ENCODE measurements at regions not wholly inside any gene's neighbourhood (a gene's known extent, or its start where the extent isn't known, plus 50 kb on each side); places are given as distances from the start of the nearest gene placed in this dataset.

GRCh38 chr5:79890119-79890929, 100.7 kb downstream of the MTX3 start:
- H3K9ac ChIP-seq (ENCODE audit: low read length), result no peak overlapping the region
- H3K9me3 ChIP-seq (ENCODE audit: control insufficient read depth in 1 of 2, insufficient read depth in 1 of 2, low read depth in 1 of 2, low read length in 2 of 2), result no peaks in the 10 kb centered on the region
- no peaks in the 10 kb centered on the region for H3K79me2 ChIP-seq (ENCODE audit: insufficient read depth, low read length)
- intact Hi-C loops (cut with micrococcal nuclease), result no loop called here
- RAD21 ChIA-PET (ENCODE audit: low non-redundant PET in 1 of 2, low total read pairs in 2 of 2, uncharacterized antibody in 2 of 2, unreplicated experiment in 2 of 2), result no interaction called here
- H4K20me1 ChIP-seq (ENCODE audit: insufficient read depth), result no peaks in the 10 kb centered on the region
- no peaks in the 10 kb centered on the region for H3K27me3 ChIP-seq (ENCODE audit: insufficient read depth, low read length)
- BruUV-seq (replicated peaks), result no TSS peak
- no peak overlapping the region for H2AFZ ChIP-seq (ENCODE audit: low read depth, low read length, poor library complexity, severe bottlenecking)
- POLR2A ChIA-PET, result no interaction called here
- ATAC-seq (no peak), DNase-seq (ENCODE audit: low read depth, low spot score) (no peak)
- CTCF ChIA-PET, result interaction anchor here (1.0 kb wide), 1 partner anchor 12 kb away, joined by 3 read pairs; no protein-coding TSS in a partner anchor
- no peaks in the 10 kb centered on the region for H3K36me3 ChIP-seq (ENCODE audit: control insufficient read depth in 1 of 2, insufficient read depth in 2 of 2, low read length in 2 of 2)
- H3K4me1 ChIP-seq (ENCODE audit: control insufficient read depth in 1 of 2, insufficient read depth in 2 of 2, low read length in 2 of 2), result no peaks in the 10 kb centered on the region
- H3K27ac ChIP-seq (ENCODE audit: low read depth, low read length), result no peak overlapping the region
- H3K4me2 ChIP-seq (ENCODE audit: low read length), result no peak overlapping the region
- TF ChIP-seq SIN3A (IDR thresholded peaks at IDR 0.05; ENCODE audit: low read depth) (no peak), CTCF (IDR thresholded peaks at IDR 0.05 in 2 of 3, conservative IDR thresholded peaks at IDR 0.05 in 1 of 3; ENCODE audit: borderline replicate concordance in 1 of 3, insufficient read depth in 1 of 3, low read depth in 2 of 3, low read length in 2 of 3) (no peak), EZH2phosphoT487 (IDR thresholded peaks at IDR 0.05; ENCODE audit: borderline replicate concordance) (no peak), CEBPB (IDR thresholded peaks at IDR 0.05; ENCODE audit: low read depth) (no peak), POLR2A (IDR thresholded peaks at IDR 0.05; ENCODE audit: borderline replicate concordance, extremely low read depth, insufficient read depth, insufficient read length) (no peak), CBX3 (IDR thresholded peaks at IDR 0.05; ENCODE audit: low read depth) (no peak)
- H3K4me3 ChIP-seq (replicated peaks in 1 of 2; ENCODE audit: low read depth in 1 of 2, low read length in 2 of 2), result no peak overlapping the region
- no peaks in the 10 kb centered on the region for H3K9me2 ChIP-seq (ENCODE audit: insufficient read depth)

GRCh38 chr5:79888643-79889042, 102.4 kb downstream of the MTX3 start:
- intact Hi-C loops (cut with micrococcal nuclease), result no loop called here
- no peaks in the 10 kb centered on the region for H4K20me1 ChIP-seq (ENCODE audit: insufficient read depth)
- ChIA-PET POLR2A (no interaction called here), CTCF (no interaction called here), RAD21 (ENCODE audit: low non-redundant PET in 1 of 2, low total read pairs in 2 of 2, uncharacterized antibody in 2 of 2, unreplicated experiment in 2 of 2) (no interaction called here)
- no peak for ATAC-seq
- no peaks in the 10 kb centered on the region for H3K27me3 ChIP-seq (ENCODE audit: insufficient read depth, low read length)
- H3K4me1 ChIP-seq (ENCODE audit: control insufficient read depth in 1 of 2, insufficient read depth in 2 of 2, low read length in 2 of 2), result no peaks in the 10 kb centered on the region
- H3K9me2 ChIP-seq (ENCODE audit: insufficient read depth), result no peaks in the 10 kb centered on the region
- BruUV-seq (replicated peaks), result no TSS peak
- DNase-seq (ENCODE audit: low read depth, low spot score), result no peak
- no peaks in the 10 kb centered on the region for H3K79me2 ChIP-seq (ENCODE audit: insufficient read depth, low read length)
- no peak overlapping the region for H3K27ac ChIP-seq (ENCODE audit: low read depth, low read length)
- no peak overlapping the region for H3K4me2 ChIP-seq (ENCODE audit: low read length)
- H3K9ac ChIP-seq (ENCODE audit: low read length), result no peak overlapping the region
- TF ChIP-seq CBX3 (IDR thresholded peaks at IDR 0.05; ENCODE audit: low read depth), result no peak
- no peak for TF ChIP-seq CEBPB (IDR thresholded peaks at IDR 0.05; ENCODE audit: low read depth)
- TF ChIP-seq SRF (IDR thresholded peaks at IDR 0.05; ENCODE audit: low read depth), result no peak
- no peak for TF ChIP-seq RAD21 (IDR thresholded peaks at IDR 0.05; ENCODE audit: low read depth)
- H2AFZ ChIP-seq (ENCODE audit: low read depth, low read length, poor library complexity, severe bottlenecking), result no peak overlapping the region
- no peaks in the 10 kb centered on the region for H3K9me3 ChIP-seq (ENCODE audit: control insufficient read depth in 1 of 2, insufficient read depth in 1 of 2, low read depth in 1 of 2, low read length in 2 of 2)
- H3K36me3 ChIP-seq (ENCODE audit: control insufficient read depth in 1 of 2, insufficient read depth in 2 of 2, low read length in 2 of 2), result no peaks in the 10 kb centered on the region
- H3K4me3 ChIP-seq (replicated peaks in 1 of 2; ENCODE audit: low read depth in 1 of 2, low read length in 2 of 2), result no peak overlapping the region
